ENCODE measurements at regions not wholly inside any gene's neighbourhood (a gene's known extent, or its start where the extent isn't known, plus 50 kb on each side); places are given as distances from the start of the nearest gene placed in this dataset.

DNA sequence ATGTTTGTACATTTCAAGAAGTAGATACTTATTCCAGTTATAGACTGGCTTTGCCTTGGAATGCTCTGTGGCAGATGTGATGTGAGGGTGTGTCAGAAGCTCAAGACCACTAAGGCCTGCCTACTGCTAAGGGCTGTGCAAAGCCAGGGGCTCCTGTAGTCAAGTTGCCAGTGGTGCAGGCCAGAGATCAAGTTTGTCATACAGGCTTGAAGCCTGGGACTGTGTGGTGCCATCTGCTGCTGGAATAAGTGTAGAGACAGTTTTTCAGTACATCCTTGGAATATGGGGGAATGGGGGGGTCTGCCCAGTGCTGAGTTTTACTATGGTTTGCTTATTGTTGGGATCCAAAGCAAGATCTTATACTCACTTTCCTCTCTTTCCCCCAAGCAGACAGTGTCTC is 649.9 kb upstream of the FOXG1 start:
- no peak overlapping the region for H3K9ac ChIP-seq (ENCODE audit: control insufficient read depth, extremely low read depth, insufficient read depth, low read length)
- H3K27me3 ChIP-seq (ENCODE audit: control insufficient read depth, extremely low read depth, insufficient read depth, low read length) = no peaks in the 10 kb centered on the region
- H3K4me3 ChIP-seq (ENCODE audit: control insufficient read depth in 2 of 3, extremely low read depth in 1 of 3, insufficient read depth in 2 of 3, low read depth in 1 of 3, low read length in 3 of 3) = no peak overlapping the region
- TF ChIP-seq, protein P1, sequence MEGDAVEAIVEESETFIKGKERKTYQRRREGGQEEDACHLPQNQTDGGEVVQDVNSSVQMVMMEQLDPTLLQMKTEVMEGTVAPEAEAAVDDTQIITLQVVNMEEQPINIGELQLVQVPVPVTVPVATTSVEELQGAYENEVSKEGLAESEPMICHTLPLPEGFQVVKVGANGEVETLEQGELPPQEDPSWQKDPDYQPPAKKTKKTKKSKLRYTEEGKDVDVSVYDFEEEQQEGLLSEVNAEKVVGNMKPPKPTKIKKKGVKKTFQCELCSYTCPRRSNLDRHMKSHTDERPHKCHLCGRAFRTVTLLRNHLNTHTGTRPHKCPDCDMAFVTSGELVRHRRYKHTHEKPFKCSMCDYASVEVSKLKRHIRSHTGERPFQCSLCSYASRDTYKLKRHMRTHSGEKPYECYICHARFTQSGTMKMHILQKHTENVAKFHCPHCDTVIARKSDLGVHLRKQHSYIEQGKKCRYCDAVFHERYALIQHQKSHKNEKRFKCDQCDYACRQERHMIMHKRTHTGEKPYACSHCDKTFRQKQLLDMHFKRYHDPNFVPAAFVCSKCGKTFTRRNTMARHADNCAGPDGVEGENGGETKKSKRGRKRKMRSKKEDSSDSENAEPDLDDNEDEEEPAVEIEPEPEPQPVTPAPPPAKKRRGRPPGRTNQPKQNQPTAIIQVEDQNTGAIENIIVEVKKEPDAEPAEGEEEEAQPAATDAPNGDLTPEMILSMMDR (optimal IDR thresholded peaks at IDR 0.05 in 1 of 3, IDR thresholded peaks at IDR 0.05 in 1 of 3, conservative IDR thresholded peaks at IDR 0.05 in 1 of 3; ENCODE audit: extremely low read depth in 1 of 3, insufficient read depth in 2 of 3, low read length in 3 of 3) = no peak
- TF ChIP-seq EZH2 (IDR thresholded peaks at IDR 0.05; ENCODE audit: low read length) = no peak
- H4K20me1 ChIP-seq (ENCODE audit: control insufficient read depth, extremely low read depth, insufficient read depth, low read length) = no peaks in the 10 kb centered on the region
- no peaks in the 10 kb centered on the region for H3K9me1 ChIP-seq (ENCODE audit: control insufficient read depth, extremely low read depth, insufficient read depth, low read length)
- H3K9me3 ChIP-seq (ENCODE audit: control insufficient read depth, low read depth, low read length) = no peaks in the 10 kb centered on the region
- FAIRE-seq = no peak
- no peak overlapping the region for H3K27ac ChIP-seq (ENCODE audit: control insufficient read depth, insufficient read depth, low read length)
- no peak overlapping the region for H3K4me2 ChIP-seq (ENCODE audit: control insufficient read depth, extremely low read depth, insufficient read depth, low read depth, low read length)
- no peak for DNase-seq (ENCODE audit: low read depth, low spot score)
- dilution Hi-C loops (cut with MboI; ENCODE audit: extremely low pct_ligation_motif_present, low sequenced_read_pairs) = no loop called here
- no peaks in the 10 kb centered on the region for H3K79me2 ChIP-seq (ENCODE audit: control insufficient read depth, insufficient read depth, low read length)
- no peak overlapping the region for H2AFZ ChIP-seq (ENCODE audit: control insufficient read depth, low read length)
- H3K36me3 ChIP-seq (ENCODE audit: control insufficient read depth in 2 of 2, extremely low read depth in 1 of 2, insufficient read depth in 2 of 2, low read length in 2 of 2) = no peaks in the 10 kb centered on the region
- H3K4me1 ChIP-seq (ENCODE audit: control insufficient read depth, extremely low read depth, insufficient read depth, low read length) = no peaks in the 10 kb centered on the region

DNA sequence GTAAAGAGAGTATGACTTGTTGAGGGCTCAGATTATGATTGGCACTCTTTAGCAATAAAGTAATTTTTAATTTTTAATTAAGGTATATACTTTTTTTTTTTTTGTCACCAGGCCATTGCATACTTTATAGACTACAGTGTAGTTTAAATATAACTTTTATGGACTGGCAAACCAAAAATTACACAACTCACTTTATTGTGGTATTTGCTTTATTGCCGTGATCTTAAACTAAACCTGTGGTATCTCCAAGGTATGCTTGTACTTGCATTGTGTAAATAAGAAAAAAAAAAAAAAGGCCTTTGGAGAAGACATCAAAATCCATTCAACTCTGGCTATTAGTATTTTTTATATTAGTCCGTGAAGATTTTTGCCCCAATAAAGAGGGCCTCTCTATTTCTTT is 646.7 kb upstream of the FOXG1 start:
- no peak overlapping the region for H2AFZ ChIP-seq (ENCODE audit: control insufficient read depth, low read length)
- H3K27ac ChIP-seq (ENCODE audit: control insufficient read depth, insufficient read depth, low read length) = no peak overlapping the region
- H4K20me1 ChIP-seq (ENCODE audit: control insufficient read depth, extremely low read depth, insufficient read depth, low read length) = no peaks in the 10 kb centered on the region
- DNase-seq (ENCODE audit: low read depth, low spot score) (no peak), FAIRE-seq (no peak)
- no peaks in the 10 kb centered on the region for H3K79me2 ChIP-seq (ENCODE audit: control insufficient read depth, insufficient read depth, low read length)
- H3K4me1 ChIP-seq (ENCODE audit: control insufficient read depth, extremely low read depth, insufficient read depth, low read length) = no peaks in the 10 kb centered on the region
- H3K9me1 ChIP-seq (ENCODE audit: control insufficient read depth, extremely low read depth, insufficient read depth, low read length) = no peaks in the 10 kb centered on the region
- no peak overlapping the region for H3K4me3 ChIP-seq (ENCODE audit: control insufficient read depth in 2 of 3, extremely low read depth in 1 of 3, insufficient read depth in 2 of 3, low read depth in 1 of 3, low read length in 3 of 3)
- H3K4me2 ChIP-seq (ENCODE audit: control insufficient read depth, extremely low read depth, insufficient read depth, low read depth, low read length) = no peak overlapping the region
- no peaks in the 10 kb centered on the region for H3K9me3 ChIP-seq (ENCODE audit: control insufficient read depth, low read depth, low read length)
- H3K27me3 ChIP-seq (ENCODE audit: control insufficient read depth, extremely low read depth, insufficient read depth, low read length) = no peaks in the 10 kb centered on the region
- no peaks in the 10 kb centered on the region for H3K36me3 ChIP-seq (ENCODE audit: control insufficient read depth in 2 of 2, extremely low read depth in 1 of 2, insufficient read depth in 2 of 2, low read length in 2 of 2)
- dilution Hi-C loops (cut with MboI; ENCODE audit: extremely low pct_ligation_motif_present, low sequenced_read_pairs) = no loop called here
- TF ChIP-seq, protein P1 (optimal IDR thresholded peaks at IDR 0.05 in 1 of 3, IDR thresholded peaks at IDR 0.05 in 1 of 3, conservative IDR thresholded peaks at IDR 0.05 in 1 of 3; ENCODE audit: extremely low read depth in 1 of 3, insufficient read depth in 2 of 3, low read length in 3 of 3) = no peak
- no peak for TF ChIP-seq EZH2 (IDR thresholded peaks at IDR 0.05; ENCODE audit: low read length)
- no peak overlapping the region for H3K9ac ChIP-seq (ENCODE audit: control insufficient read depth, extremely low read depth, insufficient read depth, low read length)

All from keratinocyte (primary cell).